Tibial artery (tissue), 4 donors: ENCODE measurements at regions not wholly inside any gene's neighbourhood (a gene's known extent, or its start where the extent isn't known, plus 50 kb on each side); places are given as distances from the start of the nearest gene placed in this dataset.
A peak's percentile ranks its signal among the peaks of the same experiment; 100 is the strongest.

Source experiments
- DNase-seq, 2 donors: peaks; one replicate each; pipeline ENCODE4 v3.0.0-alpha.2; 2019
- H3K27ac ChIP-seq, 2 donors: fragments of 200-600 bp; sonication (generic) in 1 of 2; 1 replicate in 1 of 2; 2 replicates in 1 of 2; pipeline ENCODE4 v1.5.1; 2018 to 2019; ENCODE audit warnings: mild to moderate bottlenecking in 1 of 2
- H3K27me3 ChIP-seq, 2 donors: fragments of 200-600 bp; sonication (generic) in 1 of 2; one replicate each; pipeline versions ENCODE4 v1.5.1 to v1.6.0; 2016 to 2019
- H3K36me3 ChIP-seq, 3 donors: fragments of 200-600 bp; sonication (generic) in 2 of 3; one replicate each; pipeline ENCODE4 v1.5.1; 2016 to 2019; ENCODE audit warnings: mild to moderate bottlenecking in 2 of 3
- H3K4me1 ChIP-seq, 4 donors: fragments of 200-600 bp; sonication (generic) in 2 of 4; 1 replicate in 3 of 4; 2 replicates in 1 of 4; pipeline ENCODE4 v1.5.1; 2016 to 2019
- H3K4me3 ChIP-seq, 2 donors: fragments of 200-600 bp; sonication (generic) in 1 of 2; 1 replicate in 1 of 2; 2 replicates in 1 of 2; pipeline ENCODE4 v1.5.1; 2018 to 2019; ENCODE audit warnings: mild to moderate bottlenecking in 2 of 2
- H3K9me3 ChIP-seq, 3 donors: fragments of 200-600 bp; sonication (generic) in 1 of 3; one replicate each; pipeline ENCODE4 v1.5.1; 2016 to 2019
- intact Hi-C: fragments of 100-400 bp; cut with DNase I; formaldehyde crosslinking; loops from one replicate; pipeline ENCODE4 v1.15.0; 2023; ENCODE audit warnings: low total_unique reads
- TF ChIP-seq, protein P1 (sequence below), 2 experiments: fragments of 200-600 bp in 1 of 2; fragments of 450-650 bp in 1 of 2; IDR thresholded peaks; one replicate each; pipeline ENCODE4 v1.5.1; 2017 to 2019; ENCODE audit warnings: antibody characterized with exemption in 2 of 2, mild to moderate bottlenecking in 1 of 2, moderate library complexity in 1 of 2

DNA sequence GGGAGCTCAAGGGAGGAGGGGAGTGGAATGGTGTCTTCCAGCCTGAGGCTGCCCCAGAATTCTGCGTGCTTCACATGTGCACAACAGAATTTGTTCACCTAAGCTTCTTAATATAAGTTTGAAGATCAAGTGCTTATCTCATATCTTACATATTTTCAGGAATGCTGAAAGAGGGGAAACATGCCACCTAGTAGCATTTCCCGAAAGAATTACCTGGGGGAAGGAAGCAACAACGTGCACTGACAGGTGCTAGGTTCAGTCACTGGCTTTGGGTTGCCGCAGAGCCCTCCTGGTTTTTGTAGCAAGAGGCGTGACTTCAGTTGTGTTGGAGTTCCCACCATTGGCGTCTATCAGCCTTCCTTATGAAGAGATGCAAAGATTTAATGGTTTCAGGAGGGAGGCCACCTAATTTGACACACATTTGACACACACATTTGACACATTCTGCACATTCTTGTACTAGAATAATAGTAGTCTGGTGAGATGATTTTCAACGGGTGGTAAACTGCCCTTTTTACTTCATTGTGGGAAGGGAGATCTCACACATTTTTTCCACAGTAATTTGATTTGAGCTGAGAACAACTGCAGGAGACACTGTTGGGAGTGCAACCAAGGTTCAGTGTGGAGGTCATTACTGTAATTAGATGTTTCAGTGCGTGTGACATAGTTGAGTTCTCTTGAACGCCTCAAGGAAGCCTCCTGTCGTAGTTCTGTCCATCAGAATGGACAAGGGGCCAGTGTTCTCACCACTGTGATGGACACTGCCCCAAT, 481.3 kb downstream of the CCDC171 start:
- Histone ChIP-seq H3K4me1 (peaks cover 0 to 12% (median 0%) of the 10 kb centered on the region in 4 donors), H3K27me3 (no peaks in the 10 kb centered on the region), H3K27ac (no peak overlapping the region), H3K4me3 (no peak overlapping the region), H3K9me3 (no peaks in the 10 kb centered on the region), H3K36me3 (no peaks in the 10 kb centered on the region)
- no peak for DNase-seq
- intact Hi-C loops: no loop called here
- TF ChIP-seq, protein P1, sequence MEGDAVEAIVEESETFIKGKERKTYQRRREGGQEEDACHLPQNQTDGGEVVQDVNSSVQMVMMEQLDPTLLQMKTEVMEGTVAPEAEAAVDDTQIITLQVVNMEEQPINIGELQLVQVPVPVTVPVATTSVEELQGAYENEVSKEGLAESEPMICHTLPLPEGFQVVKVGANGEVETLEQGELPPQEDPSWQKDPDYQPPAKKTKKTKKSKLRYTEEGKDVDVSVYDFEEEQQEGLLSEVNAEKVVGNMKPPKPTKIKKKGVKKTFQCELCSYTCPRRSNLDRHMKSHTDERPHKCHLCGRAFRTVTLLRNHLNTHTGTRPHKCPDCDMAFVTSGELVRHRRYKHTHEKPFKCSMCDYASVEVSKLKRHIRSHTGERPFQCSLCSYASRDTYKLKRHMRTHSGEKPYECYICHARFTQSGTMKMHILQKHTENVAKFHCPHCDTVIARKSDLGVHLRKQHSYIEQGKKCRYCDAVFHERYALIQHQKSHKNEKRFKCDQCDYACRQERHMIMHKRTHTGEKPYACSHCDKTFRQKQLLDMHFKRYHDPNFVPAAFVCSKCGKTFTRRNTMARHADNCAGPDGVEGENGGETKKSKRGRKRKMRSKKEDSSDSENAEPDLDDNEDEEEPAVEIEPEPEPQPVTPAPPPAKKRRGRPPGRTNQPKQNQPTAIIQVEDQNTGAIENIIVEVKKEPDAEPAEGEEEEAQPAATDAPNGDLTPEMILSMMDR (IDR thresholded peaks at IDR 0.05): no peak

DNA sequence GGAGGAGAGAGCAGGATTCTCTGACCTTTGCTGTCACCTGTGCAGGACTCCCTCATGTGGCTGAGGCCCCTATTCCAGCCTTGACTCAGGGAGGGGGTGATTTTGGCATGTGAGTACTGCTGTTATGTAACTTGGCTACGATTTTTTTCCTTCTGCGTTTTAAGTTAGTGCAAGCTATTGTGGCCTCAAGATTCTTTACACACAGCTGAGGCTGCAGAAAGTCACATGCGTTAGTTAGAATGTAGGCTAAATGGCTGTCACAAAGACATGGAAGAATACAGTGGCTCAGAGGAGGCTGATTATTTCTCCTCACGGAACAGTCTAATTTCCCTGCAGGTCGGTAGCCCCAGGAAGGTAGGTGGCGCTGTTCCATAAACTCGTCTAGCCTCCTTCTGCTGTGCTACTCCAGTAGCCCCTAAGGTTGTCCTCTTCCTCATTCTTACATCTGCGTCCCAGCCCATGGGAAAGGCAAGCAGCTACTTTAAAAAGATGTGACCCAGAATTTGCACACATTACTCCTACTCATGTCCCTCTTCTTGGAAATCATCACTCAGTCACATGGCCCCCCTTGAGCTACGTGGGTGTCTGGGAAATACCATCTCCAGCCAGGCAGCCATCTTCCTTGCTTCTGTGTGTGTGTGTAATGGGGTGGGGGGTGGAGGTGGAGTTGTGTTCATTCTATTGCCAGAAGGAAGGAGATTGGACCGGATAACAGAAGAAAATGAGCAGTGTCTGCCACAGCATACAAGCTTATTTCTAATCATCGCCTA, 486.6 kb downstream of the CCDC171 start:
- no peak for DNase-seq
- Histone ChIP-seq H3K36me3 (no peaks in the 10 kb centered on the region), H3K27me3 (no peaks in the 10 kb centered on the region), H3K4me1 (peaks cover 0 to 10% (median 7%) of the 10 kb centered on the region in 4 donors), H3K27ac (no peak overlapping the region), H3K9me3 (no peaks in the 10 kb centered on the region), H3K4me3 (no peak overlapping the region)
- intact Hi-C loops: loop anchor here (5.0 kb wide), 1 partner anchor 1238 kb away; no protein-coding TSS in a partner anchor
- TF ChIP-seq, protein P1 (IDR thresholded peaks at IDR 0.05): peak in 1 of 2 experiments; percentile 5

DNA sequence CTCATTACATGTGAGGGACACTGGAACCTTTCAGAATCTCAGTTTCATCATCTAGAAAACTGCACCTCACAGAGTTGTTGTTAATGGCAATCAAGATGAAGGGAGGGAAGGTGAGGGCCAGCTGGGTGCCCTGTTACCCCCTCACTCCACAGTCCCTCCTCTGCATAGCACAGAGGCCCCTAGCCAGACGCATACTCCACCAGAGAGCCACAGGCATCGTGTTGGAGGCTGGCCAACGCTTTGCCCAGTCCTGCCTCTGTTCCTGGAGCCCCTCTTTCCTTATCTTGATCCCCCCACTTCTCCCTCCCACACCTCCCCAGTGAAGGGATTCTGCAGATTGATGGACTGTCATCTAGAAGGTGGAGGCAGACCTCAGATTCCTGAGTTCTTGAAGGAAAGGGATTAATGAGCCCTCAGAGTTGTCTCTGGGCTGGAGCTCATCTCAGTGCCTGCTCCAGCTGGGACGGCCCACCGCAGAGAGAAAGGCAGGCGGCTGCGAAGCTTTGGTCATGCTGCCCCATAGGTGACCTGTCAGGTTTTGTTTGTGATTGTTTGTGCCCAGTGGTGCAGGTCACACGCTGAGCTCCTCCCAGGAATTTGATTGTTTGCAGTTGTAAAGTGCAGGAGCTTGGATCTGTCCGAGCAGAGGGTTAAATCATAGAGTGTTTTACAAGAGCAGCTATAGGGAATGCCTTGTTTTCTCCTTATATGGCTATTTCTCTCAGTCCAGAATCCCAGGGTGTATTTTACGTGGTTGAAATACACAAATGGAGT, 487.3 kb downstream of the CCDC171 start:
- Histone ChIP-seq H3K27ac (no peak overlapping the region), H3K4me1 (peaks cover 0 to 11% (median 8%) of the 10 kb centered on the region in 4 donors), H3K27me3 (no peaks in the 10 kb centered on the region), H3K9me3 (no peaks in the 10 kb centered on the region), H3K4me3 (no peak overlapping the region), H3K36me3 (no peaks in the 10 kb centered on the region)
- no peak for DNase-seq
- TF ChIP-seq, protein P1 (IDR thresholded peaks at IDR 0.05): no peak
- intact Hi-C loops: loop anchor here (5.0 kb wide), 2 partner anchors 92 to 1237 kb away; no protein-coding TSS in a partner anchor

DNA sequence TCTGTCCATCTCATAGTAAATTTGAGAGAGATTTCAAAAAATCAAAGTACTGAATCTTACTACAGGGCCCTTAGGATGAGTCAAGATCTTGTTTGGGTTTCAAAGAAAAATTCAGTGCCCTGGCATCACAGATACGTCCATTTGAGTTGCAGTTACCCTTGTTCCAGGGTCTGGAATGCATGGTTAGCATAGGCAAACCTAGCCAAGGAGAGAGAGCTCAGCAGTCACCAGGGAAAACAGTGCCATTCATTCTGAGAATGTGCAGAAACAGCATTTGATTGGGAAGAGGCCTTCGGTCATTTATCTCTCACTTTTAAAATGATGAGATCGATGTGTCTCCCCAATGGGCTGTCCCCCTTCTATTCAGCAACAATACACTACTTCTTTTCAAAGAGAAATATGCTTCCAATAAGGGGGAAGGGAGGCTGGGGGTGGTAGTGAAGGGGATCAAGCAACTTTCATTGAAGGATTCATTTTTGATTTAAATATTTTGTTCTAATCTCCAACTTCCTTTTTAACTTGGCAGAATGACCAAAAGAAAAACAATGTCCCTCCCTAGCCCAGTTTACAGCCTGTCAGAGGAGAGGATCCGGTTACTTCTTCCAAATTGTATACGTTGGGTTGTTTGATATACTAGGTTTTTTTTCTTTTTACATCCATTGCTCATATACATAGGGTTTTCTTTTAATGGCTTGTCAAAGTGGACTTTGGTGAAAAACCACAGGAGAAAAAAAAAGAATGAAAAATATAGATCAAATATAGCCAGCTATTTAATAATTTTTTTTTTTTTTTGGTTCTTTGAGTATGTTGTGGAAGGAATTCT, 491.1 kb downstream of the CCDC171 start:
- intact Hi-C loops: loop anchor here (5.0 kb wide), 1 partner anchor 88 kb away; no protein-coding TSS in a partner anchor
- H3K9me3 ChIP-seq: no peaks in the 10 kb centered on the region
- no peak overlapping the region for H3K27ac ChIP-seq
- DNase-seq: no peak
- no peak overlapping the region for H3K4me3 ChIP-seq
- H3K36me3 ChIP-seq: no peaks in the 10 kb centered on the region
- TF ChIP-seq, protein P1 (IDR thresholded peaks at IDR 0.05): no peak
- no peaks in the 10 kb centered on the region for H3K27me3 ChIP-seq
- H3K4me1 ChIP-seq: peaks cover 0 to 11% (median 8%) of the 10 kb centered on the region in 4 donors

DNA sequence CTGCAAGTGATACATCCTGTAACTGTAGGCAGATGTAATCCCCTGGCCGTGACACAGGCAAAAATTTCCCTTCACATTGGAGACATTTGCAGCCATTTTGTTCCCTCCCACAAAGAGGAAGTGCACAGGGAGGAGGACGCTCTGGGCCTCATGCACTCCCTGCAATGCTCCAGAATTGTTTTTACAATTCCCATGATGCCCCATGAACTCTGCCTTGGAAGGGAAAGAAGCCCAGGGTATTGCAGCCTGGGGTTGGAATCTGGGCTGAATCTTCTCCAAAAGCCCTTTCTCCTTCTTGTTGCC, 491.7 kb downstream of the CCDC171 start:
- Histone ChIP-seq H3K9me3 (no peaks in the 10 kb centered on the region), H3K36me3 (no peaks in the 10 kb centered on the region), H3K27ac (no peak overlapping the region), H3K27me3 (no peaks in the 10 kb centered on the region), H3K4me1 (peaks cover 0 to 11% (median 8%) of the 10 kb centered on the region in 4 donors), H3K4me3 (no peak overlapping the region)
- intact Hi-C loops: loop anchor here (5.0 kb wide), 1 partner anchor 88 kb away; no protein-coding TSS in a partner anchor
- TF ChIP-seq, protein P1 (IDR thresholded peaks at IDR 0.05): no peak
- DNase-seq: no peak
